HG02938 (cell line): ENCODE measurements at regions not wholly inside any gene's neighbourhood (a gene's known extent, or its start where the extent isn't known, plus 50 kb on each side); places are given as distances from the start of the nearest gene placed in this dataset.
A peak's percentile ranks its signal among the peaks of the same experiment; 100 is the strongest.

ENCODE experiments used
- ATAC-seq: cut with Tn5 transposase; IDR thresholded peaks from one replicate; pipeline ENCODE4 v1.9.1; 2021; ENCODE audit warnings: mild to moderate bottlenecking, moderate library complexity; ENCODE audit not compliant: unreplicated experiment

GRCh38 chr6:21420146-21420878, 173.2 kb upstream of the SOX4 start:
- ATAC-seq = no peak

GRCh38 chr6:21420926-21421325, 172.6 kb upstream of the SOX4 start:
- no peak for ATAC-seq

- ATAC-seq = no peak
Observed at GRCh38 chr6:21423106-21423854, 170.3 kb upstream of the SOX4 start.

- no peak for ATAC-seq
Observed at GRCh38 chr6:21426841-21427490, 166.6 kb upstream of the SOX4 start.

- ATAC-seq = no peak
Observed at GRCh38 chr6:21429291-21429690, 164.3 kb upstream of the SOX4 start.

- ATAC-seq = no peak
Observed at GRCh38 chr6:21431526-21431925, 162.0 kb upstream of the SOX4 start.

GRCh38 chr6:21436625-21437024, 156.9 kb upstream of the SOX4 start:
- ATAC-seq = no peak

- ATAC-seq = no peak
Observed at GRCh38 chr6:21437581-21437980, 156.0 kb upstream of the SOX4 start.

GRCh38 chr6:21438237-21438985, 155.1 kb upstream of the SOX4 start:
- peak; percentile 98 for ATAC-seq

GRCh38 chr6:21438986-21439352, 154.6 kb upstream of the SOX4 start:
- ATAC-seq = peak; percentile 45

GRCh38 chr6:21441386-21441785, 152.2 kb upstream of the SOX4 start:
- no peak for ATAC-seq

GRCh38 chr6:21442874-21443273, 150.7 kb upstream of the SOX4 start:
- ATAC-seq = no peak

- no peak for ATAC-seq
Observed at GRCh38 chr6:21444711-21445260, 148.8 kb upstream of the SOX4 start.

- ATAC-seq = no peak
Observed at GRCh38 chr6:21447987-21448386, 145.6 kb upstream of the SOX4 start.

- ATAC-seq = no peak
Observed at GRCh38 chr6:21448485-21449109, 145.0 kb upstream of the SOX4 start.

GRCh38 chr6:21450149-21450548, 143.4 kb upstream of the SOX4 start:
- no peak for ATAC-seq

- ATAC-seq = no peak
Observed at GRCh38 chr6:21450628-21451027, 142.9 kb upstream of the SOX4 start.

GRCh38 chr6:21451546-21452013, 142.0 kb upstream of the SOX4 start:
- ATAC-seq = no peak

- no peak for ATAC-seq
Observed at GRCh38 chr6:21454262-21454661, 139.3 kb upstream of the SOX4 start.

GRCh38 chr6:21455071-21455470, 138.5 kb upstream of the SOX4 start:
- ATAC-seq = no peak
